Kidney capillary endothelial cell (primary cell): ENCODE measurements at regions not wholly inside any gene's neighbourhood (a gene's known extent, or its start where the extent isn't known, plus 50 kb on each side); places are given as distances from the start of the nearest gene placed in this dataset.

ENCODE experiments used
- DNase-seq: peaks from one replicate; pipeline ENCODE4 v3.0.0-alpha.2; 2018; ENCODE audit warnings: low spot score

DNA sequence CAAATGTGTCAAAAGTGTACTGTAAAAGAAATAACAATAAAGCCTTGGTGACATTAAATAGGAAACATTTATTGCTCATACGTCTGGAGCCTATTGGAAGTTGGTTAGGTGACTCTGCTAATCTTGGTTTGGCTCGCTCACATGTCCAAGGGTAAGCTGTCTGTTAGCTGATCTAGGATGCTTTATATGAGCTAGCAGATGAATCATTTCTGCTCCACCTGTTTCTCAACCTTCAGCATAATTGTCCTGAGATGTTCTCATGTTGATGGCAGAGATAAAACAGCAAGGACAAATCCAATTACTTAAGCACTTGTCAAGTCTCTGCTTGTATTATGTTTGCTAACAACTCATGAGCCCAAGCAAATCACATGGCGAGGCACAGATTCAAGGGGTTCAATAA lies 56.0 kb upstream of the CD53 start:
- DNase-seq = no peak

DNA sequence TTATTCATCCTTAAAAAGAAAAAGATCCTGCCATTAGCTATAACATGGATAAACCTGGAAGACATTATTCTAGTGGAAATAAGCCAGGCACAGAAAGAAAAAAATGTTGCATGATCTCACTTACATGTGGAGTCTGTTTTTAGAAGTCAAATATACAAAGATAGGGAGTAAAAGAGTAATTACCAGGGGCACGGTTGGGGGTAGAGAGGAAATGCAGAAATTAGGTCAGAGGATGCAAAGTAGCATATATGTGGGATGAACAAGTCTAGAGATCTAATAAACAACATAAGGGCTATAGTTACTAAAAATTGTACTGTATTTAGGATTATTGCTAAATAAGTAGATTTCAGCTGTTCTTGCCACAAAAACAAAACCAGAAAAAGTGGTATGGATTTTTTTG lies 61.4 kb upstream of the CD53 start:
- DNase-seq = no peak

GRCh38 chr1:110800079-110800478 lies 72.9 kb upstream of the CD53 start:
- no peak for DNase-seq

GRCh38 chr1:110798691-110799256 lies 74.2 kb upstream of the CD53 start:
- no peak for DNase-seq

- no peak for DNase-seq
These were observed 84.3 kb upstream of the CD53 start for GRCh38 chr1:110788673-110789072.

- no peak for DNase-seq
These were observed 85.4 kb upstream of the CD53 start for GRCh38 chr1:110787328-110788071.

- no peak for DNase-seq
These were observed 86.1 kb upstream of the CD53 start for GRCh38 chr1:110786802-110787327.

DNA sequence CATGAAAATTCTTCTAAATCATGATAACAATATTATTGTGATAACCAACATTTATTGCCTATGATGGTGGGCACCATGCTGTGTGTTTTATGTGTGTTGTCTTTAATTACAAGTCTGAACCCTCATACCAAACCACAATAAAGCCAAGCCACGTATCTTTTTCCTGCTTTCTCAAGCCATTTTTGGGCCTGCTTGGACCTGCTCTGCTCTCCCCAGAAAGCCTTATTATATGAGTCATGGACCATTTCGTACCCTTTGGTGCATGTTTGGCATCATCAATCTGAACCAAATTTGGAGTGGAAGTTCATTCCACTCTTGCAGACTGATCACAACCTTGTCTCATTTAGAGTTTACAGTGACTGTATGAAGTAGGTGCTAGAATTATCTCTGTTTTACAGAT lies 87.3 kb upstream of the CD53 start:
- no peak for DNase-seq

DNA sequence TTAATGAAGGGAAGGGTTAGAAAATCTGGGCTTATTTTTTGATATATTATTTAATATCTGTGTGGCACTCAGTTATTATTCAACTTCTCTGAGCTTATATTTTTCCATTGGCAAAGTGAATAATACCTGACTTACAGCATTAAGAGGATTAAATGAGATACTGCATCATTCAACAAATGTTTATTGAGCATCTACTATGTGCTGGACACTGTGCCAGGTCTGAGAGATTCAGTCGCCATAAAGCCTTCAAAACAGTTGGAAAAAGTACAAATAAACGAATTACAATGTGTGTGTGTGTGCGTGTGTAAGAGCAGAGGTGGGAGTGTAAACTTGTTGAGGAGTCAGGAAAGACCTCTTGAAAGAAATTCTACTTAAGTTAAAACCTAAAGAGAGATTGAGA lies 87.9 kb upstream of the CD53 start:
- DNase-seq = no peak

- DNase-seq = peak; percentile 56
These were observed 89.5 kb upstream of the CD53 start for GRCh38 chr1:110783292-110783918.

DNA sequence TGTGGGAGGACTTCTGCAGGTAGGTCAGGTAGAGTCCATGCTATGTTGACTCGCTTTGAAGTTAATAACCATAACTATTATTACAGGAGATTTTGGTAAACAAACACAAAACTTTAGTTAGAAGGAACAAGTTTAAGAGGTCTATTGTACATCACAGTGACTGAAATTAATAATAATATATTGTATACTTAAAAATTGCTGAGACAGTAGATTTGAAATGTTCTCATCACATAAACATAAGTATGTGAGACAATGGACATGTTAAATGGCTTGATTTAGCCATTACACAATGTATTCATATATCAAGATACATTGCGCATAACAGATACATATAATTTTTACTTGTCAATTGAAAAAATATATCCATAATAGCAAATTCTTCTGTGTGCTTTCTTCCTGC lies 91.4 kb upstream of the CD53 start:
- DNase-seq = no peak

DNA sequence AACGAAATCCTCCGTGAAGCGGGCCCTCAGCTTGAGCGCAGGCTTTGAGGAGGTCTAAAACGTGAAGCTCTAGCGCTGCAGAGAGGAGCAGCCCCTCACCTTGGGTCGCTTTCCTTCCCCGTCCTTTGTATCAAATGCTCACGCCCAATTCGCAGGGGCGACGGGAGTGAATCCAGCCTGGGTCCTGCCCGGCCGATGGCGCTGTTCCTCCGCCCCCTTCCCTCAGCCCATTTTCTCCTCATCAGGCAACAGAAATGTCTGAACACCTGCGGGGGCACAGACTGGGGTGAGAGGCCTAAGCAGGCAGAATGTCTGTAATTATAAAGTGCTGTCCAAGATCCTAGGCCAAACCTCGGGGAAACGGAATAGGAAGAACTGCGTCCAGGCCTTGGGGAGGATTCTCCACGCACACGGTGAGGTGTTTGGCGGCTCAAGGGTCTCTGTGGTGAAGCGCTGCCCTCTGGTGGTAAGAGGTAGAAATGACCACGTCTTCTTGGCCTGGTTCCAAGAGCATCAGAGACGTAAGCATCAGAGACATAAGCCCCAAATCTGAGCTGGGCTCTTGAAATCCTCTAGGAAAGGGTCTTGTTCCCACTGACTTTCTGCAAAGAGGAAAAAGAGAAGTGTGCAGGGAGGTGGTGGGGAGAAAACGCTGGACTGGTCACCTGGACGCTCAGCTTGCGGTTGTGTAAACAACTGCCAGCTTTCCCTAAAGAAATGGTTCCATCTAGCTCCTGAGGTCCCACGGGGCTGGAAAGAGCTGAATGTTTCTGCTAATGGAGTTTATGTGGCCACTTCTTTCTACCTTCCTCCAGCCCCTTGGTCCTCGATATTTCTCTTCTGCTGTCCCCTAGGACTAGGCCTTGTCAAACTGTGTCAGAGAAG lies 92.1 kb upstream of the CD53 start:
- peak; percentile 63 for DNase-seq

DNA sequence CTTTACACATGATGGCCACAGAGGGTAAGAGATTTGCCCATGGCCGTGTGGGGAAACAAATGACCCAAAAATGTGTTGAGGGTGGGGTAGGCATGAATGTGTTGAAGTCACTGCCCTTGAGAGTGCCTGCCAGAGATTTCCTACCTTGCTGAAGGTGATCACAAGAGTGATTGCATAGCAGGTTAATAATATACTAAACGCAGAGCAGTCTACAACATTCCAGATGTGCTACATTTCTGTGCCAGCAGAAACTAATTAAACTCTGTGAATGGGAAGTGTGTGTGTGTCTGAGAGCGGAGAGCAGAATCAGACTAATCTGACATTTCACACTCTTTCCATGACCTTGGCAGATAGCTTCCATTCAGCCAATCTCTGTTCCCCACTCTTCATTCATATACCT lies 93.3 kb upstream of the CD53 start:
- DNase-seq = no peak

- DNase-seq = no peak
These were observed 94.1 kb upstream of the CD53 start for GRCh38 chr1:110778821-110779220.

DNA sequence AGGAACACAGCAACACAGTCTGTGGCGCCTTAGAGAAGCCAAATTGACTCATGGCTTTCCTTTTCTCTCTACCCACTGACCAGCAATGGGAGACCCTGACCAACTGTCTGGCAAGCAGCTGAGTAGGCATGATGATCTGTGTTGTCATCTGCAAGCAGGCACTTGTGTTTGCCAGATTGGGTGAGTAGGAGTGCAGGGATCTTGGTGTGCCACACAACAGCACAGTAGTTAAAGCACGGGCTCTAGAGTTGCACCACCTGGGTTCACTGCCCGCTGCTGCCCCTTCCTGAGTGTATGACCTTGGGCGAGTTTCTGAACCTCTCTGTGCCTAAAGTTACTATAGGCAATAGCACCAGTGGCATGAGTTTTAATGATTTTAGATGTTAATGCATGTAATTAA lies 95.7 kb upstream of the CD53 start:
- no peak for DNase-seq

DNA sequence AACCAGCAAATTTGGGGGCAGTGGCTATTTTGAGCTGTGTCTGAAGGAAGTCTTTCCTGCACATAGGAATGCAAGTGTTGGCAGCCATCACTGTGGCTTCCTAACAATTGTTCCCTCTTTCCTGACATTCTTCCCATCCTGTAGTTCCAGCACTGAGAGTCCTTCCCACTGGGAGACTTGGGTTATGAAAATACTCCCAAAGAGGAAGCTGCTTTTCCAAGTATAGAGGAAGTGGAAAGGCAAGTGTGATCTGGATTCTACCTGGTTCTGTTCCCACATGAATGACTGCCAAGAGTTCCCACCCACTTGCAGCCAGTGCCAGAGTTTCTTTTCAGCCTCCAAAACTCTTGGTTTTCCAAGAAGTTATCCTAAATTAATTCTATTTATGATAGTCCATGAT lies 98.5 kb upstream of the CD53 start:
- no peak for DNase-seq

DNA sequence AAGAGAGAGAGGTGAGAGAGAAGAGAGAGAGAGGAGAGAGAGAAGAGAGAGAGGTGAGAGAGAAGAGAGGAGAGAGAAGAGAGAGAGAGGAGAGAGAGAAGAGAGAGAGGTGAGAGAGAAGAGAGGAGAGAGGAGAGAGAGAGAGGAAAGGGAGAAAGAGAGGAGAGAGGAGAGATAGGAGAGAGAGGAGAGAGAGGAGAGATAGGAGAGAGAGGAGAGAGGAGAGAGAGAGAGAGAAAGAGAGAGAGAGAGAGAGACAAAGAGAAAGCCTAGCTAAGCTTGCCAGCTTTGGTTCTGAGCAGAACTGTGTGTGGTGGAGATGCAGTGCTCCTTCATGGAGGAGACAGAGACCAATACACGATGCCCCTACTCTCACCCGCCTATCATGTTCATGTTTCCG lies 99.1 kb upstream of the KCNA3 start:
- DNase-seq = no peak

- no peak for DNase-seq
These were observed 96.7 kb upstream of the KCNA3 start for GRCh38 chr1:110771245-110772022.

DNA sequence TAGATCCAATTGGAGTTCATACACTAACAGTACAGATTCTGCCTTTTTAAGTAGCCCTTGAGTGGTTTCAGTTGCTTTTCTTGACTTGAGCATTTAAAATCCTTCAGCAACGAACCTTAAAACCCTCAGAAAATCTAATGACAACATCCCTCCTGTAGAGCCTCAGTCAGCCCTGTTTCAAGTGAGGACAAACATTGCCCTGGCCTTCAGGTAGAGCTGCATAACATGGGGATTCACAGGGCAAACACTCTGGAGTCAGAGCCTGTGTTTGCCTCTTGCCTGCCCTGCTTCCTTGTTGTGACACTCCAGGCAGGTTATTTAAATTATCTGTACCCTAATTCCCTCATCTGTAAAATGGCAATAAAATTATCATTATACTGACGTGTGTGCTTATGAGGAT lies 96.1 kb upstream of the KCNA3 start:
- no peak for DNase-seq

DNA sequence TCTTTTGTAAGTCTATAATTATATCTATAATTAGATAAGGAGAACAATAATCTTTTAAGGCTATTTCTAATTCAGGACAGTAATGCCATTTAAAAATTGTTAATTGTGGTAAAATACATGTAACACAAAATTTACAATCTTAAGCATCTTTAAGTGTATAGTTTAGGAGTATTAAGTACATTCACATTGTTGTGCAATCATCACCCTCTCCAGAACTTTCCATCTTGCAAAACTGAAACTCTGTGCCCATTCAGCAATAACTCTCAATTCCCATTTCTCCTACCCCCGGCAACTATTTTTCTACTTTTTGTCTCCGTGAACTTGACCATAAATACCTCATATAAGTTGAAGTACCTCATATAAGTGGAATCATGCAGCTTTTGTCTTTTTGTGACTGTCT lies 93.9 kb upstream of the KCNA3 start:
- no peak for DNase-seq

GRCh38 chr1:110766336-110766647 lies 91.6 kb upstream of the KCNA3 start:
- no peak for DNase-seq
